ENCODE measurements at regions not wholly inside any gene's neighbourhood (a gene's known extent, or its start where the extent isn't known, plus 50 kb on each side); places are given as distances from the start of the nearest gene placed in this dataset.

DNA sequence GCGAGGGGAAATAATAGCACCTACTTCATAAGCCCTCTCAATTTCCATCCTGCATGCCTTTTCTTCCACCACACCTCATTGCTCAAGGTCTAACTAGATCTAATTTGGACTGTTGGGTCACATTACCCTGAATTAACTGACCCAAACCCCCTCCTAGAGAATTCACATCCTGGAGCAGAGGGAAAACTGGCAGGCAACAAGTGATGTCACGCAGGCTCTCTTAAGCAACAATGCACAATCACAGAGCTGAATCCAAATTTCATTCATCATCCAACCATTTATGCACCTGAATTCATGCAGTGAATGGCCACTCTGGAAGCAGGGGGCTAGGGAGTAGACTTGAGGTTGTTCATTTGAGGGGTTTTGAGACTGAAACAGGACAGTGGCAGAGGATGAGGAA lies 107.7 kb upstream of the HUWE1 start:
- TF ChIP-seq, protein P1, sequence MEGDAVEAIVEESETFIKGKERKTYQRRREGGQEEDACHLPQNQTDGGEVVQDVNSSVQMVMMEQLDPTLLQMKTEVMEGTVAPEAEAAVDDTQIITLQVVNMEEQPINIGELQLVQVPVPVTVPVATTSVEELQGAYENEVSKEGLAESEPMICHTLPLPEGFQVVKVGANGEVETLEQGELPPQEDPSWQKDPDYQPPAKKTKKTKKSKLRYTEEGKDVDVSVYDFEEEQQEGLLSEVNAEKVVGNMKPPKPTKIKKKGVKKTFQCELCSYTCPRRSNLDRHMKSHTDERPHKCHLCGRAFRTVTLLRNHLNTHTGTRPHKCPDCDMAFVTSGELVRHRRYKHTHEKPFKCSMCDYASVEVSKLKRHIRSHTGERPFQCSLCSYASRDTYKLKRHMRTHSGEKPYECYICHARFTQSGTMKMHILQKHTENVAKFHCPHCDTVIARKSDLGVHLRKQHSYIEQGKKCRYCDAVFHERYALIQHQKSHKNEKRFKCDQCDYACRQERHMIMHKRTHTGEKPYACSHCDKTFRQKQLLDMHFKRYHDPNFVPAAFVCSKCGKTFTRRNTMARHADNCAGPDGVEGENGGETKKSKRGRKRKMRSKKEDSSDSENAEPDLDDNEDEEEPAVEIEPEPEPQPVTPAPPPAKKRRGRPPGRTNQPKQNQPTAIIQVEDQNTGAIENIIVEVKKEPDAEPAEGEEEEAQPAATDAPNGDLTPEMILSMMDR (IDR thresholded peaks at IDR 0.05; ENCODE audit: control extremely low read depth in 1 of 3, insufficient read depth in 1 of 3, low read depth in 1 of 3, low read length in 3 of 3): no peak
- TF ChIP-seq TCF12 (IDR thresholded peaks at IDR 0.05; ENCODE audit: low read depth, low read length) (no peak), POLR2A (IDR thresholded peaks at IDR 0.05; ENCODE audit: control extremely low read depth in 1 of 2, low read depth in 2 of 2, low read length in 2 of 2) (no peak), EP300 (IDR thresholded peaks at IDR 0.05; ENCODE audit: borderline replicate concordance in 1 of 2, low read depth in 2 of 2, low read length in 2 of 2) (no peak), RAD21 (IDR thresholded peaks at IDR 0.05 in 1 of 2, conservative IDR thresholded peaks at IDR 0.05 in 1 of 2; ENCODE audit: low read depth in 2 of 2, low read length in 2 of 2) (no peak), BRCA1 (IDR thresholded peaks at IDR 0.05; ENCODE audit: low read depth, low read length) (no peak), RFX5 (IDR thresholded peaks at IDR 0.05; ENCODE audit: borderline replicate concordance, low read depth, low read length) (peak; percentile 66; the same call in 1 of the 2 replicates)

Measured in H1 (cell line).